GM23248 (cell line): ENCODE measurements at regions not wholly inside any gene's neighbourhood (a gene's known extent, or its start where the extent isn't known, plus 50 kb on each side); places are given as distances from the start of the nearest gene placed in this dataset.

Experiments used
- EZH2 ChIP-seq: fragments of 200-600 bp; sonication (generic); IDR thresholded peaks from 2 replicates; pipeline ENCODE4 v1.6.1; 2018; ENCODE audit warnings: antibody characterized with exemption, mild to moderate bottlenecking; ENCODE audit not compliant: insufficient read depth, poor library complexity, severe bottlenecking
- EZH2phosphoT487 ChIP-seq: fragments of 200-600 bp; sonication (generic); IDR thresholded peaks from 2 replicates; pipeline ENCODE4 v1.6.1; 2018; ENCODE audit warnings: antibody characterized with exemption, moderate library complexity, mild to moderate bottlenecking, low read depth; ENCODE audit not compliant: insufficient read depth

- TF ChIP-seq EZH2, result no peak
- no peak for TF ChIP-seq EZH2phosphoT487
These were observed 1576.7 kb downstream of the SLITRK1 start for GRCh38 chr13:82305588-82305987.
